HG02884 (cell line): ENCODE measurements at regions not wholly inside any gene's neighbourhood (a gene's known extent, or its start where the extent isn't known, plus 50 kb on each side); places are given as distances from the start of the nearest gene placed in this dataset.

Source experiments
- ATAC-seq: cut with Tn5 transposase; IDR thresholded peaks from one replicate; pipeline ENCODE4 v1.9.1; 2021; ENCODE audit warnings: mild to moderate bottlenecking, moderate library complexity; ENCODE audit not compliant: unreplicated experiment

- ATAC-seq, result no peak
Measured at GRCh38 chr7:68321076-68321639, 1277.1 kb upstream of the AUTS2 start.

- no peak for ATAC-seq
Measured at GRCh38 chr7:68321776-68322496, 1276.3 kb upstream of the AUTS2 start.

- no peak for ATAC-seq
Measured at GRCh38 chr7:68324621-68325020, 1273.7 kb upstream of the AUTS2 start.

- no peak for ATAC-seq
Measured at GRCh38 chr7:68334216-68334615, 1264.1 kb upstream of the AUTS2 start.

GRCh38 chr7:68334636-68335272, 1263.5 kb upstream of the AUTS2 start:
- no peak for ATAC-seq

GRCh38 chr7:68336594-68336993, 1261.7 kb upstream of the AUTS2 start:
- no peak for ATAC-seq

- ATAC-seq, result no peak
Measured at GRCh38 chr7:68348401-68348800, 1249.9 kb upstream of the AUTS2 start.

GRCh38 chr7:68362745-68363518, 1235.3 kb upstream of the AUTS2 start:
- ATAC-seq, result no peak

- ATAC-seq, result no peak
Measured at GRCh38 chr7:68364886-68365625, 1233.2 kb upstream of the AUTS2 start.

GRCh38 chr7:68371985-68372384, 1226.3 kb upstream of the AUTS2 start:
- ATAC-seq, result no peak

- ATAC-seq, result no peak
Measured at GRCh38 chr7:68376131-68376661, 1222.1 kb upstream of the AUTS2 start.

GRCh38 chr7:68381731-68382130, 1216.5 kb upstream of the AUTS2 start:
- ATAC-seq, result no peak

GRCh38 chr7:68384581-68384980, 1213.7 kb upstream of the AUTS2 start:
- no peak for ATAC-seq

GRCh38 chr7:68393051-68393450, 1205.2 kb upstream of the AUTS2 start:
- no peak for ATAC-seq

- no peak for ATAC-seq
Measured at GRCh38 chr7:68394131-68394530, 1204.1 kb upstream of the AUTS2 start.

- no peak for ATAC-seq
Measured at GRCh38 chr7:68399991-68400590, 1198.2 kb upstream of the AUTS2 start.

GRCh38 chr7:68400783-68401182, 1197.5 kb upstream of the AUTS2 start:
- no peak for ATAC-seq

GRCh38 chr7:68401313-68401712, 1197.0 kb upstream of the AUTS2 start:
- no peak for ATAC-seq

GRCh38 chr7:68406480-68406879, 1191.8 kb upstream of the AUTS2 start:
- ATAC-seq, result no peak

- ATAC-seq, result no peak
Measured at GRCh38 chr7:68407460-68407859, 1190.8 kb upstream of the AUTS2 start.
